Brain microvascular endothelial cell (primary cell): ENCODE measurements at regions not wholly inside any gene's neighbourhood (a gene's known extent, or its start where the extent isn't known, plus 50 kb on each side); places are given as distances from the start of the nearest gene placed in this dataset.

ENCODE experiments used
- DNase-seq: peaks from one replicate; pipeline ENCODE4 v3.0.0-alpha.2; 2020
- H3K27ac ChIP-seq: fragments of 250-450 bp; sonication (Bioruptor Pico); 2 replicates; pipeline ENCODE4 v1.5.1; 2020; ENCODE audit warnings: mild to moderate bottlenecking, moderate library complexity
- H3K27me3 ChIP-seq: fragments of 250-450 bp; sonication (Bioruptor Pico); replicated peaks from 2 replicates; pipeline ENCODE4 v1.5.1; 2020; ENCODE audit warnings: mild to moderate bottlenecking
- H3K36me3 ChIP-seq: fragments of 250-450 bp; sonication (Bioruptor Pico); replicated peaks from 2 replicates; pipeline ENCODE4 v1.5.1; 2020; ENCODE audit warnings: mild to moderate bottlenecking
- H3K4me3 ChIP-seq: 2 replicates; pipeline ENCODE4 v1.5.1; 2011; ENCODE audit warnings: low read depth, mild to moderate bottlenecking, control low read depth, low read length, moderate library complexity
- CTCF ChIP-seq: IDR thresholded peaks from 2 replicates; pipeline ENCODE4 v1.5.1; 2011; ENCODE audit warnings: low read depth, mild to moderate bottlenecking, moderate library complexity, low read length, control low read depth, inconsistent platforms; ENCODE audit errors: missing control alignments
- in situ Hi-C: cut with HindIII; loops from 2 replicates; pipeline ENCODE4 v1.10.0; 2017; ENCODE audit warnings: low sequenced_read_pairs, low pct_ligation_motif_present

DNA sequence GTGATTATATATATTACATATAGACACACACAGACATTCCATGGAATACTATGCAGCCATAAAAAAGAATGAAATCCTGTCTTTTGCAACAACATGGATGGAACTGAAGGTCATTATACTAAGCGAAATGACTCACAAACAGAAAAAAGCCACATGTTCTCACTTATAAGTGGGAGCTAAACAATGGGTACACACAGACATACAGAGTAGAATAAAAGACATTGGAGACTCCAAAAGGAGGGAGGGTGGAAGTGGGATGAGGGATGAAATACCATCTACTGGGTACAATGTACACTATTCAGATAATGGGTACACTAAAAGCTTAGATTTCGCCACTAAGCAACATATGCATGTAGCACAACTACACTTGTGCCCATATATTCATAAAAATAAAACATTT is 170.0 kb upstream of the RGMB start:
- no peak for DNase-seq
- in situ Hi-C loops: no loop called here
- Histone ChIP-seq H3K4me3 (no peak overlapping the region), H3K36me3 (no peaks in the 10 kb centered on the region), H3K27me3 (no peaks in the 10 kb centered on the region), H3K27ac (no peak overlapping the region)
- TF ChIP-seq CTCF: no peak

DNA sequence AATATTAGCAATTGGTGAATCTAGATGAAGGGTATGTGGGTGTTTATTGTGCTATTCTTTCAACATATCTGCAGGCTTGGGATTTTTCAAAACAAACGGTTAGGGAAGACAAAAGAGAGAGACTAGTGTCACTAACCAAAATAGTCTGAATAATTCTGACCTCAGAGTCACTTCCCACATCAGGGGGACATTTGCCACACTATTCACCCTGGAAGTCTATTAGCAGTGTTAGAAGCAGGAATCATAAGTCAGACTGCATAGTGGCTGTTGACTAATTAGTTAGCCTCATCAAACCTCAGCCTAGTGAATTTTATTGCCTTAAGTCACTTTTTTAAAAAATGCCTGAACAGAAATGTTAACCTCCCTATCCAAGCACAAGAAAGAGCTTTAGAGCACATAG is 169.2 kb upstream of the RGMB start:
- Histone ChIP-seq H3K36me3 (no peaks in the 10 kb centered on the region), H3K4me3 (no peak overlapping the region), H3K27me3 (no peaks in the 10 kb centered on the region), H3K27ac (peak overlapping the region; percentile 66)
- in situ Hi-C loops: no loop called here
- no peak for DNase-seq
- no peak for TF ChIP-seq CTCF

DNA sequence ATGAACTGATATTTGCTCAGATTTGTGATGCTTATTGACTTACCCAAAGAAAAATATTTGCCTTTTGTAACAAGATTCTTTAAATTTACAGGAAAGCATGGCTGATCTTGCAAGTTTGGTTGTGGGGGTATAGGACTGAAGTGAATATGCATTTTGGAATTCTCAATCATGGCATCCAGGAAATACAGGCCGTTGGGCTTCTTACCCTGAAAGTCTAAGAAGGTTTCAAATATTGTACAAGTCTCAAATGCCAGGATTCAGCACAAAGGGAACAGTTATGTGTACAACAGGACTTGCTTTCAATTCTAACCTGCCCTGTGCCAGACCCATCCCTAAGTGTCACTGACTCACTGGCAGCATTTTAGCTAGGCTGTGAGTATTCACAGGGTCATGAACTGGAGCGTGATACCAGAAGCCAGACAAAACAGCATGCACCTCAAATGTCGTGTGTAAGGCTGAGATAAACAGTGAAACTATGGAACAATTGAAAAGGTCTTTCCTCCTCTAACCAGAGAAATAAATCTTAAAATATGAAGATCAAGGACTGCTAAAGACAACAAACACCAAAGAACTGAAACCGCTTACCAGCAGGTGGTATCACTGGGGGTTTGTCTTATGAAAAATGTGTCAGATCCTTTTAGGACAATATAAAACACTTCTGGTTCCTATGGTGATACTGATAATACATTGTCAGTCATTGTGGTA is 168.6 kb upstream of the RGMB start:
- peak overlapping the region; percentile 66 for H3K27ac ChIP-seq
- no peaks in the 10 kb centered on the region for H3K27me3 ChIP-seq
- no peak overlapping the region for H3K4me3 ChIP-seq
- in situ Hi-C loops: no loop called here
- no peaks in the 10 kb centered on the region for H3K36me3 ChIP-seq
- DNase-seq: peak; percentile 71
- no peak for TF ChIP-seq CTCF

DNA sequence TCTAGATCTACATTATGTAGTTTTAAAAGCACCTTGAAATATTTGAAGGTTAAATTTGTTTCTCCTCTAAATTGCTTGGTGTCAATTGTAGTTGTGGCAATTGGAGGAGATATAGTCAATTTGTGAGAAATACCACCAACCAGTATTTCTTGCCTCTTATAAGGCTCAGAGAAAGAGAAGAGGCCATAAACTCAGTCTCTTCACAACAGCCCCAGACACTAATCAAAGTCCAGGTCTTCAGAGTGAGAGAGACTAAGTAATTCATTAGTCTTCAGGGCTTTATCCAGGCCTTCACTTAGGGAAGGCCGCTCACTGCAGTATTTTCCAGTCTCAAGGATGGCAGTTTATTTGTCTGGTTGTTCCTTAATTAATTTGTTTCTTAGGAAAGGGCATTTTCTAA is 168.0 kb upstream of the RGMB start:
- in situ Hi-C loops: no loop called here
- no peaks in the 10 kb centered on the region for H3K27me3 ChIP-seq

DNA sequence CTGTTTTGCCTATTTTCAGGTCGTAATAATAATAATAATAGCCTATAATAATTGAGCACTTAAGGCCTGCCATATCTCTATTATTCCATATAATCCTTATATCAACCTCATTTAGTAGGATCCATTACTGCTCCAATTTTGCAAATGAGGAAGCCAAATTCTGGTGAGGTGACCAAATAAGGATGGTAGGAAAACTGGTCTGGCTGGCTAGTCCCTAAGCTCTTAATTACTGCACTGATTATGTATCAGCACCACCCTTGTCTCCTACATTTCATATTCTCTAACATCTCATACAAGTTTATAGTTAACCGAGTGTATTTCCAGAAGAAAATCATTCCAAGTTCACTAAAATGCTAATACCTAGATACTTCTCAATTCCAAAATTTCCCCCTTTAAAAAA is 166.5 kb upstream of the RGMB start:
- Histone ChIP-seq H3K27ac (no peak overlapping the region), H3K4me3 (no peak overlapping the region), H3K36me3 (no peaks in the 10 kb centered on the region), H3K27me3 (no peaks in the 10 kb centered on the region)
- in situ Hi-C loops: no loop called here
- no peak for TF ChIP-seq CTCF
- no peak for DNase-seq

More for the DNA sequence above, 168.0 kb upstream of the RGMB start:
- no peak for DNase-seq
- Histone ChIP-seq H3K27ac (peak overlapping the region; percentile 66), H3K4me3 (no peak overlapping the region), H3K36me3 (no peaks in the 10 kb centered on the region)
- no peak for TF ChIP-seq CTCF

DNA sequence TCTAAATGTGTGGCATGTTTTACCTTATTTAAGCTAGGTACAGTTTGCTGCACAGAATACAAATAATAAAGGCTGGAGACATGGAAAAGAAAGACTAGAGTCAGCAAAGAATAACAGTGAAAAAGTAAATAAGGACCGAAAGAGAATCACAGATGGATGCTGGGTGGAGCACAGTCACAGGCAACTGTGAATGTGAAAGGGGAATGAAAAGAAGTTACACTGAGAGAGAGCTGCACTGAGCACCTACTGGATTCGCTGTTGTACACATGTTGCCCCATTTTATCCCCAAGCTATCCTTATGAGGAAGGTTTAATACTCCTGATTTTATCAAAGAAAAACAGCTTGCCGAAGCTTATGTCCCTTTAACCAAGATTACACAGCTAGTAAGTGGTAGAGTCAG is 165.4 kb upstream of the RGMB start:
- H3K27ac ChIP-seq: no peak overlapping the region
- no peak overlapping the region for H3K4me3 ChIP-seq
- in situ Hi-C loops: no loop called here
- no peaks in the 10 kb centered on the region for H3K27me3 ChIP-seq
- no peak for DNase-seq
- no peak for TF ChIP-seq CTCF
- no peaks in the 10 kb centered on the region for H3K36me3 ChIP-seq
